ENCODE measurements at regions not wholly inside any gene's neighbourhood (a gene's known extent, or its start where the extent isn't known, plus 50 kb on each side); places are given as distances from the start of the nearest gene placed in this dataset. TPM values are rescaled to one million over a fixed set of nuclear protein-coding genes. Genes with fewer than 3 reads are reported as not detected.
A peak's percentile ranks its signal among the peaks of the same experiment; 100 is the strongest.
"Not testable (repeated sequence)": the region's sequence is repeated elsewhere in the genome, so short reads cannot be mapped to it uniquely, and the experiment has no call there.

DNA sequence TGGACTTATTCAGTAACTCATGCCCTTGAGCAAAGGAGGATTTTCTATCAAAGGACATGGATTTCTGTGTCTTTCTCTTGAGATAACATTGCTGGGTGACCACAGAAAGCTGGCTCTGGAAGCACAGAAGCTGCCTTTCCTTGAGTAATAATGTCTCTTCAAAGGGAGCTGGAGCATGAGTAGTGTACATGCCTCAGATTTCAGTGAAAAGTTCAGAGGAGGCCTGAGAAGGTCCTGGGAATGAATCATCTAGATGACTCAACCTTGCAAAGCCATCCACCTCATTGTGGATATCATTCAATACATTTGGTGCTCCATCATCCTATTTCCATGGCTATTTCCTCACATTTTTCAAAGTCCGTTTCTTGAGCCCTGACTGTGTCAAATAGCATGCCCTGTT lies 77.6 kb upstream of the OR4M2 start:
- DNase-seq (ENCODE audit: extremely low spot score in 2 of 2); H3K4me1 ChIP-seq; intact Hi-C loops (cut with DNase I); H3K4me3 ChIP-seq; H3K36me3 ChIP-seq; H3K27ac ChIP-seq; H3K9me3 ChIP-seq; H3K27me3 ChIP-seq: not testable (repeated sequence)

GRCh38 chr15:21989117-21989516 lies 91.2 kb upstream of the OR4M2 start:
- H3K4me1 ChIP-seq; H3K9me3 ChIP-seq; H3K27ac ChIP-seq; H3K27me3 ChIP-seq; intact Hi-C loops (cut with DNase I); H3K4me3 ChIP-seq; H3K36me3 ChIP-seq; DNase-seq (ENCODE audit: extremely low spot score in 2 of 2): not testable (repeated sequence)

GRCh38 chr15:21983820-21984219 lies 96.5 kb upstream of the OR4M2 start:
- H3K36me3 ChIP-seq; H3K9me3 ChIP-seq; H3K27ac ChIP-seq; H3K4me1 ChIP-seq; H3K4me3 ChIP-seq; DNase-seq (ENCODE audit: extremely low spot score in 2 of 2); intact Hi-C loops (cut with DNase I); H3K27me3 ChIP-seq: not testable (repeated sequence)

- H3K27me3 ChIP-seq; H3K4me3 ChIP-seq; intact Hi-C loops (cut with DNase I); DNase-seq (ENCODE audit: extremely low spot score in 2 of 2); H3K36me3 ChIP-seq; H3K4me1 ChIP-seq; H3K27ac ChIP-seq; H3K9me3 ChIP-seq: not testable (repeated sequence)
These were observed 100.4 kb upstream of the OR4M2 start for GRCh38 chr15:21979960-21980359.

GRCh38 chr15:21953713-21954112 lies 76.2 kb upstream of the POTEB start:
- H3K9me3 ChIP-seq; intact Hi-C loops (cut with DNase I); H3K4me1 ChIP-seq; H3K36me3 ChIP-seq; H3K27me3 ChIP-seq; H3K27ac ChIP-seq; H3K4me3 ChIP-seq: not testable (repeated sequence)
- DNase-seq (ENCODE audit: extremely low spot score in 2 of 2): peak; percentile 8 to 67

- DNase-seq (ENCODE audit: extremely low spot score in 2 of 2); H3K27ac ChIP-seq; H3K9me3 ChIP-seq; H3K4me1 ChIP-seq; H3K4me3 ChIP-seq; H3K27me3 ChIP-seq; intact Hi-C loops (cut with DNase I); H3K36me3 ChIP-seq: not testable (repeated sequence)
These were observed 62.8 kb upstream of the POTEB start for GRCh38 chr15:21940302-21940701.

Small RNA genes lying in the stretch of these regions (microRNA-seq; reads per million reads assigned to microRNA genes)
- gene MIR5701-3 (ENCODE audit: borderline number of aligned reads, borderline replicate concordance): not detected

Small RNA genes lying in the stretch of these regions (small RNA-seq; reads per million reads assigned to genes)
- not detected for gene MIR5701-3
